HG03039 (cell line): ENCODE measurements at regions not wholly inside any gene's neighbourhood (a gene's known extent, or its start where the extent isn't known, plus 50 kb on each side); places are given as distances from the start of the nearest gene placed in this dataset.
A peak's percentile ranks its signal among the peaks of the same experiment; 100 is the strongest.

ENCODE experiments used
- ATAC-seq: cut with Tn5 transposase; IDR thresholded peaks from one replicate; pipeline ENCODE4 v1.9.1; 2021; ENCODE audit warnings: mild to moderate bottlenecking, moderate library complexity; ENCODE audit not compliant: unreplicated experiment

GRCh38 chr17:72421128-72422092, 300.6 kb downstream of the SOX9 start:
- peak; percentile 40 for ATAC-seq

- no peak for ATAC-seq
Observed at GRCh38 chr17:72422204-72422504, 301.3 kb downstream of the SOX9 start.

- peak; percentile 39 for ATAC-seq
Observed at GRCh38 chr17:72422505-72423285, 301.9 kb downstream of the SOX9 start.

- no peak for ATAC-seq
Observed at GRCh38 chr17:72423286-72423589, 302.4 kb downstream of the SOX9 start.

GRCh38 chr17:72423718-72424117, 302.9 kb downstream of the SOX9 start:
- no peak for ATAC-seq

- ATAC-seq = no peak
Observed at GRCh38 chr17:72424505-72425117, 303.8 kb downstream of the SOX9 start.

GRCh38 chr17:72425133-72425793, 304.4 kb downstream of the SOX9 start:
- no peak for ATAC-seq

- no peak for ATAC-seq
Observed at GRCh38 chr17:72425794-72426168, 305.0 kb downstream of the SOX9 start.

- ATAC-seq = no peak
Observed at GRCh38 chr17:72426321-72426720, 305.5 kb downstream of the SOX9 start.

GRCh38 chr17:72426948-72427760, 306.3 kb downstream of the SOX9 start:
- ATAC-seq = no peak

- no peak for ATAC-seq
Observed at GRCh38 chr17:72427761-72428109, 306.9 kb downstream of the SOX9 start.

GRCh38 chr17:72429066-72429638, 308.3 kb downstream of the SOX9 start:
- ATAC-seq = no peak

- no peak for ATAC-seq
Observed at GRCh38 chr17:72430611-72431432, 310.0 kb downstream of the SOX9 start.

GRCh38 chr17:72432143-72432621, 311.4 kb downstream of the SOX9 start:
- ATAC-seq = no peak

- no peak for ATAC-seq
Observed at GRCh38 chr17:72432881-72433280, 312.1 kb downstream of the SOX9 start.

GRCh38 chr17:72433797-72434196, 313.0 kb downstream of the SOX9 start:
- no peak for ATAC-seq

- no peak for ATAC-seq
Observed at GRCh38 chr17:72434581-72434980, 313.8 kb downstream of the SOX9 start.

GRCh38 chr17:72434991-72435618, 314.3 kb downstream of the SOX9 start:
- ATAC-seq = no peak

- ATAC-seq = no peak
Observed at GRCh38 chr17:72438783-72439182, 318.0 kb downstream of the SOX9 start.
